ENCODE measurements at regions not wholly inside any gene's neighbourhood (a gene's known extent, or its start where the extent isn't known, plus 50 kb on each side); places are given as distances from the start of the nearest gene placed in this dataset.

DNA sequence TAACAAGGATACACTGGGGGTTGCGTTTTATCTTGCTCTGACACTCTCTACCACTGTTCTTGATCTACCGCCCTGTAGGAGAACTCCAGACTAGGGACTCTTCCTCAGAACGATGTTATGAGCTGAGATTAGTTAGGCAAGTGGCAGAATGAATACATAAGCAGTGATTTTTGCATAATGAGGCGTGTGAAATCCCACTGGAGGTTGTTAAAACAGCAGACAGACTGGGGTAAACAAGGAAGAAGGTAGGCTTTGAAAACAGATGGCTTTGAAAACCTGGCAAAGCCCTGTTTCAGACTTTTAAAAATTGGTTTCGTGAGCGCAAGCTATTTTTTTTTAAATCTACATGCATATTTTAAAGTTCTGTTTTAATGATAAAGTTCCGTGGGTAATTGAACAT, 785.2 kb downstream of the TYW1 start:
- TF ChIP-seq, protein P1, sequence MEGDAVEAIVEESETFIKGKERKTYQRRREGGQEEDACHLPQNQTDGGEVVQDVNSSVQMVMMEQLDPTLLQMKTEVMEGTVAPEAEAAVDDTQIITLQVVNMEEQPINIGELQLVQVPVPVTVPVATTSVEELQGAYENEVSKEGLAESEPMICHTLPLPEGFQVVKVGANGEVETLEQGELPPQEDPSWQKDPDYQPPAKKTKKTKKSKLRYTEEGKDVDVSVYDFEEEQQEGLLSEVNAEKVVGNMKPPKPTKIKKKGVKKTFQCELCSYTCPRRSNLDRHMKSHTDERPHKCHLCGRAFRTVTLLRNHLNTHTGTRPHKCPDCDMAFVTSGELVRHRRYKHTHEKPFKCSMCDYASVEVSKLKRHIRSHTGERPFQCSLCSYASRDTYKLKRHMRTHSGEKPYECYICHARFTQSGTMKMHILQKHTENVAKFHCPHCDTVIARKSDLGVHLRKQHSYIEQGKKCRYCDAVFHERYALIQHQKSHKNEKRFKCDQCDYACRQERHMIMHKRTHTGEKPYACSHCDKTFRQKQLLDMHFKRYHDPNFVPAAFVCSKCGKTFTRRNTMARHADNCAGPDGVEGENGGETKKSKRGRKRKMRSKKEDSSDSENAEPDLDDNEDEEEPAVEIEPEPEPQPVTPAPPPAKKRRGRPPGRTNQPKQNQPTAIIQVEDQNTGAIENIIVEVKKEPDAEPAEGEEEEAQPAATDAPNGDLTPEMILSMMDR (conservative IDR thresholded peaks at IDR 0.05; ENCODE audit: low read length), result no peak
- no peak for TF ChIP-seq EZH2phosphoT487 (IDR thresholded peaks at IDR 0.05; ENCODE audit: borderline replicate concordance)
